HG03108 (cell line): ENCODE measurements at regions not wholly inside any gene's neighbourhood (a gene's known extent, or its start where the extent isn't known, plus 50 kb on each side); places are given as distances from the start of the nearest gene placed in this dataset.
"Not testable (repeated sequence)": the region's sequence is repeated elsewhere in the genome, so short reads cannot be mapped to it uniquely, and the experiment has no call there.

ENCODE experiments used
- ATAC-seq: cut with Tn5 transposase; IDR thresholded peaks from one replicate; pipeline ENCODE4 v1.9.1; 2021; ENCODE audit warnings: moderate library complexity; ENCODE audit not compliant: unreplicated experiment

GRCh38 chr3:195974281-195974680 is 65.9 kb upstream of the TNK2 start:
- not testable (repeated sequence) for ATAC-seq

DNA sequence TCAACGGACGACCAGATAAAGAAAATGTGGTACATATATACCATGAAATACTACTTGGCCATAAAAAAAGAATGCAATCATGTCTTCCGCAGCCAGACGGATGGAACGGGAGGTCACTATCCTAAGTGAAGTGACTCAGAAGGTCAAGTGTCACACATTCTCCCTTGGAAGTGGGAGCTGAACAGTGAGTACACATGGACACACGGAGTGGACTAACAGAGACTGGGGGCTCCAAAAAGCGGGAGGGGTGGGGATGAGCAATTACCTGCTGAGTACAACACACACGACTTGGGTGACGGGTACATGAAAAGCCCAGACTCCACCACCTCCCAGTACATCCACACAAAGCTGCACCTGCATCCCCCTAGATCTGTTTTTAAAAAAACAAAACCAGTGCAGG is 62.5 kb upstream of the TNK2 start:
- ATAC-seq = not testable (repeated sequence)

- ATAC-seq = not testable (repeated sequence)
These were observed 61.8 kb upstream of the TNK2 start for GRCh38 chr3:195969838-195970776.

DNA sequence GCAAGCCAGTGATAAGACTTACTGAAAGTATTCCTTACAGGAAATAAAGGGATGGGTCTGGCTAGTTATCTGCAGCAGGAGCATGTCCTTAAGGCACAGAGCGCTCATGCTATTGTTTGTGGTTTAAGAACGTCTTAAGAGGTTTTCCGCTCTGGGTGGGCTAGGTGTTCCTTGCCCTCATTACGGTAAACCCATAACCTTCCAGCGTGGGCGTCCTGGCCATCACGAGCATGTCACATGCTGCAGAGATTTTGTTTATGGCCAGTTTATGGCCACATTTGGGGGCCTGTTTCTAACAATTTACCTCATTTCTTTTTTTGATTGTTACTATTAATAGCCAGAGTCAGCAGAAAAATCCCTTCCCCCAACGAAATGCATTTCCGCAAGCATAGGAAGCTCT is 61.0 kb upstream of the TNK2 start:
- not testable (repeated sequence) for ATAC-seq

DNA sequence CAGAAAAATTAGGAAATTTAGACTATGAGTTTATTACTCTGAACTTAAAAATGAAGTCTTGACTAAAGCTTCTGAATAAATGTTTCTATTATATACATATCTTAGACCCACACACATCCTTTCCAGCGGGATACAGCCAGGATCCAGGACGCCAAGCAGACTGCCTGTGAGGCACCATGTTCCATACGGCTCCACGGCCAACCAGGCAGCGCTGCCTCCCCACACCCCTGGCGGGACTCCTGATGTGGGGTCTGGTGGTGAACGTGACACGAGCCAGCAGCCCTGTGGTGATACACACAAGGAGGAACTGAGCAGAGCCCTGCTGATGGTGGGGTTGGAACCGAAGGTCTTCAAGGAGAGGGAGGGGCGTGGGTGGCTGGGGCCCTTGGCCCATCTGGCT is 59.8 kb upstream of the TNK2 start:
- ATAC-seq = not testable (repeated sequence)

DNA sequence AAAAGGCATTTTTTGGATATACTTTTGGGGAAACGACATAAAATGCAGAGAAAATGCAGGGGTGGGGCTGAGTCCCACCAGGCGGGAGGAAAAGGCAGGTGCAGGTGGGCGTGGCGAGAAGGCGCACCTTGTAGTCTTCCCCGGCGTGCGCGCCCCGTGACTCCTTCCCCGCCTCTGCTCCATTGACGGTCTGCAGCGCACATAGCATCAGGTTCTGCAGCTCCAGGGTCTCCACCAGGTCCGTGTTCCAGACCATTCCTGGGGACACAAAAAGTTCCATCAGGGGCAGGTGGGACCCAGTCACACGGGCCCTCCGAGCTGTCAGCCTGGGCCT is 59.0 kb upstream of the TNK2 start:
- not testable (repeated sequence) for ATAC-seq

- ATAC-seq = not testable (repeated sequence)
These were observed 58.4 kb upstream of the TNK2 start for GRCh38 chr3:195966563-195967386.

- ATAC-seq = not testable (repeated sequence)
These were observed 56.9 kb upstream of the TNK2 start for GRCh38 chr3:195965217-195965616.

- not testable (repeated sequence) for ATAC-seq
These were observed 56.2 kb upstream of the TNK2 start for GRCh38 chr3:195964318-195965107.

DNA sequence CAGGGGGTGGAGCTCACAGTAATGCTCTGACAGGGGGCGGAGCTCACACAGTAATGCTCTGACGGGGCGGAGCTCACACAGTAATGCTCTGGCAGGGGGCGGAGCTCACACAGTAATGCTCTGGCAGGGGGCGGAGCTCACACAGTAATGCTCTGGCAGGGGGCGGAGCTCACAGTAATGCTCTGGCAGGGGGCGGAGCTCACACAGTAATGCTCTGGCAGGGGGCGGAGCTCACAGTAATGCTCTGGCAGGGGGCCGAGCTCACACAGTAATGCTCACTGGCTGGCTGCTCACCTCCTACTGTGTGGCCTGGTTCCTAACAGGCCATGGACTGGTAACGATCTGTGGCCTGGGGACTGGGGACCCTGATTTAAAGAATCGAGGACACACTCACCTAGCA is 53.9 kb upstream of the TNK2 start:
- not testable (repeated sequence) for ATAC-seq

DNA sequence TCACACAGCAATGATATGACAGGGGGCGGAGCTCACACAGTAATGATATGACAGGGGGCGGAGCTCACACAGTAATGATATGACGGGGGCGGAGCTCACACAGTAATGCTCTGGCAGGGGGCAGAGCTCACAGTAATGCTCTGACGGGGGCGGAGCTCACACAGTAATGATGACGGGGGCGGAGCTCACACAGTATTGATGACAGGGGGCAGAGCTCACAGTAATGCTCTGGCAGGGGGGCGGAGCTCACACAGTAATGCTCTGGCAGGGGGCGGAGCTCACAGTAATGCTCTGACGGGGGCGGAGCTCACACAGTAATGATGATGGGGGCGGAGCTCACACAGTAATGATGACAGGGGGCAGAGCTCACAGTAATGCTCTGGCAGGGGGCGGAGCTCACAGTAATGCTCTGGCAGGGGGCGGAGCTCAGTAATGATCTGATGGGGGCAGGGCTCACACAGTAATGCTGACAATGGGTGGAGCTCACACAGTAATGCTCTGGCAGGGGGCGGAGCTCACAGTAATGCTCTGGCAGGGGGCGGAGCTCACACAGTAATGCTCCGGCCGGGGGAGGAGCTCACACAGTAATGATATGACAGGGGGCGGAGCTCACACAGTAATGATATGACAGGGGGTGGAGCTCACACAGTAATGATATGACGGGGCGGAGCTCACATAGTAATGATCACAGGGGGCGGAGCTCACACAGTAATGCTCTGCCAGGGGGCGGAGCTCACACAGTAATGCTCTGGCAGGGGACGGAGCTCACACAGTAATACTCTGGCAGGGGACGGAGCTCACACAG is 52.8 kb upstream of the TNK2 start:
- not testable (repeated sequence) for ATAC-seq

GRCh38 chr3:195960164-195960563 is 51.8 kb upstream of the TNK2 start:
- not testable (repeated sequence) for ATAC-seq

GRCh38 chr3:195959367-195960157 is 51.2 kb upstream of the TNK2 start:
- not testable (repeated sequence) for ATAC-seq

DNA sequence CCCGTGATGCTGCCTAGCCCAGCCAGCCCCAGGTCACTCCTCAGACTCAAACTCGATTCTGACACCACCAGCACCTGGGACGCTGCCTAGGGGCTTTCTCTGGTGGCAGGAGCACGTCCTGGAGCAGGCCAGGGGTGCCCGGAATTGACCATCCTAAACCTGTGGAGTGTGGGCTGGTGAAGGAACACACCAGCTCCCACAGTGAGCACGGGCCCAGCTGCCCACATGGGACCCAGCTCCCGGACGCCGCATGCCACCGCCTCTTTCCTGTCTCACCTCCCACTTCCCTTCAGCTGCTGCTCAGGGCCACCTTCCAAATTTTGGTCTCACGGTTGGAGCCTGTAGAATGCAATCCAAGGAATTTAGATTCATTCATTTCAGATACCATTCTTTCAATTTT is 50.4 kb upstream of the TNK2 start:
- not testable (repeated sequence) for ATAC-seq
